ENCODE measurements at regions not wholly inside any gene's neighbourhood (a gene's known extent, or its start where the extent isn't known, plus 50 kb on each side); places are given as distances from the start of the nearest gene placed in this dataset.
"Not testable (repeated sequence)": the region's sequence is repeated elsewhere in the genome, so short reads cannot be mapped to it uniquely, and the experiment has no call there.

- H3K4me3 ChIP-seq (ENCODE audit: low read length), result no peak overlapping the region
- no peak overlapping the region for H3K9ac ChIP-seq (ENCODE audit: low read length)
- H3K4me1 ChIP-seq (ENCODE audit: low read length), result no peaks in the 10 kb centered on the region
- no peak for TF ChIP-seq CTCF (IDR thresholded peaks at IDR 0.05; ENCODE audit: low read depth, low read length)
- no peak for TF ChIP-seq EZH2phosphoT487 (IDR thresholded peaks at IDR 0.05; ENCODE audit: low read depth)
- no peak overlapping the region for H3K27ac ChIP-seq (ENCODE audit: low read length)
- H3K4me2 ChIP-seq (ENCODE audit: low read length), result no peak overlapping the region
- H3K36me3 ChIP-seq (replicated peaks; ENCODE audit: low read depth, low read length), result no peaks in the 10 kb centered on the region
- no peaks in the 10 kb centered on the region for H3K27me3 ChIP-seq (ENCODE audit: low read depth, low read length)
- H2AFZ ChIP-seq (ENCODE audit: low read depth, low read length), result no peak overlapping the region
- H3K79me2 ChIP-seq (ENCODE audit: low read length), result no peaks in the 10 kb centered on the region
- no peaks in the 10 kb centered on the region for H4K20me1 ChIP-seq (ENCODE audit: insufficient read depth, low read length)
- no peaks in the 10 kb centered on the region for H3K9me3 ChIP-seq (ENCODE audit: insufficient read depth, low read length)
Observed at GRCh38 chr1:866095-866494, 57.6 kb upstream of the SAMD11 start.

- not testable (repeated sequence) for H3K9ac ChIP-seq (ENCODE audit: low read length); H3K27me3 ChIP-seq (ENCODE audit: low read depth, low read length); H3K4me2 ChIP-seq (ENCODE audit: low read length); H3K27ac ChIP-seq (ENCODE audit: low read length); H3K4me3 ChIP-seq (ENCODE audit: low read length); H2AFZ ChIP-seq (ENCODE audit: low read depth, low read length); H4K20me1 ChIP-seq (ENCODE audit: insufficient read depth, low read length); H3K36me3 ChIP-seq (replicated peaks; ENCODE audit: low read depth, low read length); H3K79me2 ChIP-seq (ENCODE audit: low read length); H3K4me1 ChIP-seq (ENCODE audit: low read length); H3K9me3 ChIP-seq (ENCODE audit: insufficient read depth, low read length)
Observed at GRCh38 chr1:866631-867299, 57.0 kb upstream of the SAMD11 start.

- H3K9ac ChIP-seq (ENCODE audit: low read length); H3K36me3 ChIP-seq (replicated peaks; ENCODE audit: low read depth, low read length); H4K20me1 ChIP-seq (ENCODE audit: insufficient read depth, low read length); H3K79me2 ChIP-seq (ENCODE audit: low read length); H3K27ac ChIP-seq (ENCODE audit: low read length); H3K9me3 ChIP-seq (ENCODE audit: insufficient read depth, low read length); H3K27me3 ChIP-seq (ENCODE audit: low read depth, low read length); H3K4me3 ChIP-seq (ENCODE audit: low read length); H3K4me2 ChIP-seq (ENCODE audit: low read length); H2AFZ ChIP-seq (ENCODE audit: low read depth, low read length); H3K4me1 ChIP-seq (ENCODE audit: low read length): not testable (repeated sequence)
Observed at GRCh38 chr1:867550-867949, 56.2 kb upstream of the SAMD11 start.

GRCh38 chr1:869499-870244, 54.1 kb upstream of the SAMD11 start:
- no peaks in the 10 kb centered on the region for H3K4me1 ChIP-seq (ENCODE audit: low read length)
- peak overlapping the region; percentile 64; the same call in 1 of the 2 replicates for H2AFZ ChIP-seq (ENCODE audit: low read depth, low read length)
- H3K27ac ChIP-seq (ENCODE audit: low read length), result no peak overlapping the region
- TF ChIP-seq CTCF (IDR thresholded peaks at IDR 0.05; ENCODE audit: low read depth, low read length), result peak; percentile 72
- TF ChIP-seq EZH2phosphoT487 (IDR thresholded peaks at IDR 0.05; ENCODE audit: low read depth), result no peak
- H3K4me3 ChIP-seq (ENCODE audit: low read length), result peak overlapping the region; percentile 65
- H3K9ac ChIP-seq (ENCODE audit: low read length), result no peak overlapping the region
- H3K4me2 ChIP-seq (ENCODE audit: low read length), result peak overlapping the region; percentile 69
- no peaks in the 10 kb centered on the region for H3K9me3 ChIP-seq (ENCODE audit: insufficient read depth, low read length)
- H3K36me3 ChIP-seq (replicated peaks; ENCODE audit: low read depth, low read length), result no peaks in the 10 kb centered on the region
- H4K20me1 ChIP-seq (ENCODE audit: insufficient read depth, low read length), result no peaks in the 10 kb centered on the region
- no peaks in the 10 kb centered on the region for H3K79me2 ChIP-seq (ENCODE audit: low read length)
- no peaks in the 10 kb centered on the region for H3K27me3 ChIP-seq (ENCODE audit: low read depth, low read length)

Measured in OCI-LY3 (cell line).